GM23338 (cell line): ENCODE measurements at regions not wholly inside any gene's neighbourhood (a gene's known extent, or its start where the extent isn't known, plus 50 kb on each side); places are given as distances from the start of the nearest gene placed in this dataset.

Source experiments
- ATAC-seq: fragments of 200-7000 bp; cut with Tn5 transposase; 3 replicates; pipeline ENCODE4 v1.9.1; 2020
- DNase-seq: peaks from one replicate; pipeline ENCODE4 v3.0.0-alpha.2; 2015; ENCODE audit warnings: low spot score
- H2AFZ ChIP-seq: fragments of 200-600 bp; sonication (generic); 2 replicates; pipeline ENCODE4 v1.8.0; 2016; ENCODE audit warnings: antibody characterized with exemption, mild to moderate bottlenecking, moderate library complexity
- H3F3A ChIP-seq: fragments of 200-600 bp; sonication (generic); replicated peaks from 2 replicates; pipeline ENCODE4 v1.8.0; 2017; ENCODE audit warnings: antibody characterized with exemption, mixed run types, low read depth
- H3K27ac ChIP-seq: fragments of 200-600 bp; sonication (generic); 2 replicates; pipeline ENCODE4 v1.6.1; 2016; ENCODE audit warnings: low read depth
- H3K27me3 ChIP-seq: fragments of 200-600 bp; sonication (generic); 2 replicates; pipeline ENCODE4 v1.8.0; 2016; ENCODE audit warnings: mild to moderate bottlenecking, mixed run types, moderate library complexity; ENCODE audit not compliant: insufficient read depth
- H3K36me3 ChIP-seq: fragments of 200-600 bp; sonication (generic); 2 replicates; pipeline ENCODE4 v1.8.0; 2016; ENCODE audit warnings: mild to moderate bottlenecking; ENCODE audit not compliant: insufficient read depth
- H3K4me1 ChIP-seq: fragments of 200-600 bp; sonication (generic); 2 replicates; pipeline ENCODE4 v1.8.0; 2016; ENCODE audit warnings: mild to moderate bottlenecking, moderate library complexity; ENCODE audit not compliant: insufficient read depth
- H3K4me2 ChIP-seq: fragments of 200-600 bp; sonication (generic); 2 replicates; pipeline ENCODE4 v1.7.1; 2017; ENCODE audit warnings: mixed run types
- H3K4me3 ChIP-seq: fragments of 200-600 bp; sonication (generic); 2 replicates; pipeline ENCODE4 v1.6.1; 2016; ENCODE audit warnings: mixed run types
- H3K79me2 ChIP-seq: fragments of 200-600 bp; sonication (generic); replicated peaks from 2 replicates; pipeline ENCODE4 v1.8.0; 2017; ENCODE audit warnings: mild to moderate bottlenecking; ENCODE audit not compliant: insufficient read depth
- H3K9me2 ChIP-seq: fragments of 200-600 bp; sonication (generic); 2 replicates; pipeline ENCODE4 v1.8.0; 2017; ENCODE audit not compliant: insufficient read depth
- H4K20me1 ChIP-seq: fragments of 200-600 bp; sonication (generic); replicated peaks from 2 replicates; pipeline ENCODE4 v1.8.0; 2017; ENCODE audit warnings: mild to moderate bottlenecking; ENCODE audit not compliant: insufficient read depth
- H3K27ac Mint-ChIP-seq: 2 replicates; pipeline ENCODE4 v1.8.0; 2020; ENCODE audit warnings: inconsistent platforms, mild to moderate bottlenecking, moderate library complexity, mixed read lengths
- H3K27me3 Mint-ChIP-seq: 3 replicates; pipeline ENCODE4 v1.8.0; 2022; ENCODE audit warnings: low read depth, mild to moderate bottlenecking, moderate library complexity, mixed read lengths, inconsistent platforms; ENCODE audit not compliant: insufficient read depth, poor library complexity
- H3K36me3 Mint-ChIP-seq: 3 replicates; pipeline ENCODE4 v1.8.0; 2021; ENCODE audit warnings: low read depth, mild to moderate bottlenecking, inconsistent platforms, moderate library complexity, mixed read lengths
- H3K4me1 Mint-ChIP-seq: 3 replicates; pipeline ENCODE4 v1.8.0; 2020; ENCODE audit warnings: mild to moderate bottlenecking, inconsistent platforms, mixed read lengths
- H3K4me3 Mint-ChIP-seq: 3 replicates; pipeline ENCODE4 v1.8.0; 2021; ENCODE audit warnings: moderate library complexity, mild to moderate bottlenecking, inconsistent platforms, mixed read lengths
- H3K9me3 Mint-ChIP-seq: 3 replicates; pipeline ENCODE4 v1.8.0; 2020; ENCODE audit warnings: moderate library complexity, mild to moderate bottlenecking, inconsistent platforms, mixed read lengths
- CREB1 ChIP-seq: fragments of 250-450 bp; sonication (Bioruptor Pico); IDR thresholded peaks from 2 replicates; pipeline ENCODE4 v1.5.0; 2020; ENCODE audit warnings: low read depth, mild to moderate bottlenecking, moderate library complexity
- ETS1 ChIP-seq: IDR thresholded peaks from 2 replicates; pipeline ENCODE4 v1.6.1; 2016; ENCODE audit warnings: antibody characterized with exemption
- EZH2 ChIP-seq: fragments of 200-600 bp; sonication (generic); IDR thresholded peaks from one replicate; pipeline ENCODE4 v1.8.0; 2017; ENCODE audit warnings: antibody characterized with exemption, mild to moderate bottlenecking, low read depth; ENCODE audit not compliant: unreplicated experiment
- EZH2phosphoT487 ChIP-seq: fragments of 200-600 bp; sonication (generic); IDR thresholded peaks from one replicate; pipeline ENCODE4 v1.8.1; 2018; ENCODE audit warnings: antibody characterized with exemption; ENCODE audit not compliant: unreplicated experiment
- REST ChIP-seq: IDR thresholded peaks from one replicate; pipeline ENCODE4 v1.6.1; 2018; ENCODE audit warnings: antibody characterized with exemption; ENCODE audit not compliant: unreplicated experiment
- STAT1 ChIP-seq: IDR thresholded peaks from one replicate; pipeline ENCODE4 v1.6.1; 2016; ENCODE audit warnings: antibody characterized with exemption; ENCODE audit not compliant: unreplicated experiment
- ZNF331 ChIP-seq: fragments of 250-450 bp; sonication (Bioruptor Pico); IDR thresholded peaks from 2 replicates; pipeline ENCODE4 v1.5.0; 2020; ENCODE audit warnings: low read depth, mild to moderate bottlenecking, moderate library complexity
- ZNF462 ChIP-seq: fragments of 250-450 bp; sonication (Bioruptor Pico); IDR thresholded peaks from 2 replicates; pipeline ENCODE4 v1.5.0; 2020; ENCODE audit warnings: mild to moderate bottlenecking, moderate library complexity

GRCh38 chr17:55644346-55644745, 78.3 kb downstream of the TMEM100 start:
- no peak overlapping the region for H3K4me2 ChIP-seq
- Mint-ChIP-seq H3K4me1 (peaks cover 5% of the 10 kb centered on the region), H3K27me3 (no peaks in the 10 kb centered on the region), H3K27ac (no peak overlapping the region), H3K4me3 (no peak overlapping the region), H3K36me3 (no peaks in the 10 kb centered on the region), H3K9me3 (no peaks in the 10 kb centered on the region; the same call in 2 of the 3 replicates)
- H3K36me3 ChIP-seq, result no peaks in the 10 kb centered on the region
- H3K4me3 ChIP-seq, result no peak overlapping the region
- peaks cover 20% of the 10 kb centered on the region; the same call in 1 of the 2 replicates for H3K9me2 ChIP-seq
- no peak overlapping the region for H2AFZ ChIP-seq
- no peaks in the 10 kb centered on the region for H4K20me1 ChIP-seq
- H3K27me3 ChIP-seq, result no peaks in the 10 kb centered on the region
- ATAC-seq, result no peak
- H3K79me2 ChIP-seq, result no peaks in the 10 kb centered on the region
- no peak for DNase-seq
- TF ChIP-seq STAT1 (no peak), ZNF331 (CRISPR knock-in tag) (no peak), EZH2 (no peak), ETS1 (no peak), REST (no peak), EZH2phosphoT487 (no peak), ZNF462 (CRISPR knock-in tag) (no peak), CREB1 (CRISPR knock-in tag) (no peak)
- H3K27ac ChIP-seq, result no peak overlapping the region
- H3K4me1 ChIP-seq, result no peaks in the 10 kb centered on the region
- H3F3A ChIP-seq, result no peaks in the 10 kb centered on the region
